Breast epithelium (tissue), 4 donors: ENCODE measurements at regions not wholly inside any gene's neighbourhood (a gene's known extent, or its start where the extent isn't known, plus 50 kb on each side); places are given as distances from the start of the nearest gene placed in this dataset.

Experiments
- DNase-seq, 2 donors: peaks; one replicate each; pipeline ENCODE4 v3.0.0-alpha.2; 2019; ENCODE audit warnings: low spot score in 2 of 2
- H3K27ac ChIP-seq, 2 donors: fragments of 200-600 bp; sonication (generic) in 1 of 2; one replicate each; pipeline ENCODE4 v1.5.1; 2016 to 2019; ENCODE audit warnings: mild to moderate bottlenecking in 1 of 2
- H3K27me3 ChIP-seq, 2 donors: fragments of 200-600 bp; sonication (generic) in 1 of 2; one replicate each; pipeline versions ENCODE4 v1.5.1 to v1.6.0; 2017 to 2019; ENCODE audit warnings: control low read depth in 1 of 2, mild to moderate bottlenecking in 1 of 2
- H3K36me3 ChIP-seq: fragments of 200-600 bp; one replicate; pipeline ENCODE4 v1.5.1; 2019
- H3K4me1 ChIP-seq, 2 donors: fragments of 200-600 bp; sonication (generic); one replicate each; pipeline ENCODE4 v1.5.1; 2016 to 2019; ENCODE audit warnings: control low read depth in 1 of 2
- H3K4me3 ChIP-seq, 3 donors: fragments of 200-600 bp; sonication (generic); 1 replicate in 2 of 3; 2 replicates in 1 of 3; pipeline ENCODE4 v1.5.1; 2016 to 2019; ENCODE audit warnings: mild to moderate bottlenecking in 3 of 3, moderate library complexity in 2 of 3
- H3K9me3 ChIP-seq, 2 donors: fragments of 200-600 bp; sonication (generic) in 1 of 2; one replicate each; pipeline ENCODE4 v1.5.1; 2016 to 2019; ENCODE audit warnings: control low read depth in 1 of 2
- POLR2A ChIP-seq: fragments of 450-650 bp; IDR thresholded peaks from one replicate; pipeline ENCODE4 v1.6.1; 2016; ENCODE audit warnings: antibody characterized with exemption, mild to moderate bottlenecking, moderate library complexity
- POLR2AphosphoS5 ChIP-seq, 3 donors: sonication (generic); formaldehyde crosslinking; IDR thresholded peaks; one replicate each; pipeline ENCODE4 v1.6.1; 2017; ENCODE audit warnings: antibody characterized with exemption in 3 of 3
- intact Hi-C: fragments of 100-400 bp; cut with DNase I; formaldehyde crosslinking; loops from one replicate; pipeline ENCODE4 v1.15.1; 2023; ENCODE audit warnings: low total_unique reads
- TF ChIP-seq, protein P1 (sequence below), 3 donors: fragments of 450-650 bp; IDR thresholded peaks; one replicate each; pipeline ENCODE4 v1.5.1; 2016 to 2017; ENCODE audit warnings: antibody characterized with exemption in 3 of 3, mild to moderate bottlenecking in 3 of 3, moderate library complexity in 3 of 3

GRCh38 chr13:78897200-78897599, 238.2 kb upstream of the OBI1 start:
- DNase-seq, result no peak
- intact Hi-C loops, result no loop called here
- Histone ChIP-seq H3K27ac (no peak overlapping the region), H3K4me3 (no peak overlapping the region), H3K27me3 (no peaks in the 10 kb centered on the region), H3K9me3 (no peaks in the 10 kb centered on the region), H3K36me3 (no peaks in the 10 kb centered on the region), H3K4me1 (no peaks in the 10 kb centered on the region)
- TF ChIP-seq, protein P1, sequence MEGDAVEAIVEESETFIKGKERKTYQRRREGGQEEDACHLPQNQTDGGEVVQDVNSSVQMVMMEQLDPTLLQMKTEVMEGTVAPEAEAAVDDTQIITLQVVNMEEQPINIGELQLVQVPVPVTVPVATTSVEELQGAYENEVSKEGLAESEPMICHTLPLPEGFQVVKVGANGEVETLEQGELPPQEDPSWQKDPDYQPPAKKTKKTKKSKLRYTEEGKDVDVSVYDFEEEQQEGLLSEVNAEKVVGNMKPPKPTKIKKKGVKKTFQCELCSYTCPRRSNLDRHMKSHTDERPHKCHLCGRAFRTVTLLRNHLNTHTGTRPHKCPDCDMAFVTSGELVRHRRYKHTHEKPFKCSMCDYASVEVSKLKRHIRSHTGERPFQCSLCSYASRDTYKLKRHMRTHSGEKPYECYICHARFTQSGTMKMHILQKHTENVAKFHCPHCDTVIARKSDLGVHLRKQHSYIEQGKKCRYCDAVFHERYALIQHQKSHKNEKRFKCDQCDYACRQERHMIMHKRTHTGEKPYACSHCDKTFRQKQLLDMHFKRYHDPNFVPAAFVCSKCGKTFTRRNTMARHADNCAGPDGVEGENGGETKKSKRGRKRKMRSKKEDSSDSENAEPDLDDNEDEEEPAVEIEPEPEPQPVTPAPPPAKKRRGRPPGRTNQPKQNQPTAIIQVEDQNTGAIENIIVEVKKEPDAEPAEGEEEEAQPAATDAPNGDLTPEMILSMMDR (IDR thresholded peaks at IDR 0.05), result no peak
- no peak for TF ChIP-seq POLR2AphosphoS5 (IDR thresholded peaks at IDR 0.05)
- no peak for TF ChIP-seq POLR2A

DNA sequence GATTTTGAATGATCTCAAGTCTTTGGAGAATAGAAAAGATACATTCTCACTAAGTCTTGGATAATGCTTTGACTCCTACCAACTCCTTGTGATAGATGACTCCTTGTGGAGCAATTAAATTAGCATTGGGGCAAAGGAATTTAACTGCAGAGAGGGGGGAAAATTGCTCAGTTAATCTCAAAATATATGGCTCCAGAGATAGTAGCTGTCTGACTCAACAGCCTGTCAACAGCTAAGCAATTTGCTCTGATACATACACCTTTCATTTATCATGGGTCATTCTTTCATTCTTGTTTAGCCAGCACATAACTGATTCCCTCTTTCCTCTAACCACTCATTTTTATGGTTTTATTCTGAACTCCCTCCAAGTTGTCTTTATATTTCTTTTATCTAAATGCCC, 225.6 kb upstream of the OBI1 start:
- Histone ChIP-seq H3K4me3 (no peak overlapping the region), H3K36me3 (no peaks in the 10 kb centered on the region), H3K27ac (no peak overlapping the region), H3K4me1 (no peaks in the 10 kb centered on the region), H3K27me3 (no peaks in the 10 kb centered on the region), H3K9me3 (no peaks in the 10 kb centered on the region)
- TF ChIP-seq POLR2AphosphoS5 (IDR thresholded peaks at IDR 0.05), result no peak
- TF ChIP-seq, protein P1 (IDR thresholded peaks at IDR 0.05), result no peak
- no peak for TF ChIP-seq POLR2A
- intact Hi-C loops, result no loop called here
- no peak for DNase-seq

- Histone ChIP-seq H3K9me3 (peaks cover 0 to 7% of the 10 kb centered on the region in 2 donors), H3K27ac (no peak overlapping the region), H3K36me3 (no peaks in the 10 kb centered on the region), H3K27me3 (no peaks in the 10 kb centered on the region), H3K4me1 (no peaks in the 10 kb centered on the region), H3K4me3 (no peak overlapping the region)
- DNase-seq, result no peak
- no peak for TF ChIP-seq POLR2AphosphoS5 (IDR thresholded peaks at IDR 0.05)
- TF ChIP-seq POLR2A, result no peak
- TF ChIP-seq, protein P1 (IDR thresholded peaks at IDR 0.05), result no peak
- intact Hi-C loops, result no loop called here
Observed at GRCh38 chr13:78881751-78882150, 222.8 kb upstream of the OBI1 start.

- TF ChIP-seq POLR2A, result no peak
- TF ChIP-seq, protein P1 (IDR thresholded peaks at IDR 0.05), result no peak
- H3K4me1 ChIP-seq, result no peaks in the 10 kb centered on the region
- H3K27ac ChIP-seq, result no peak overlapping the region
- H3K27me3 ChIP-seq, result no peaks in the 10 kb centered on the region
- H3K36me3 ChIP-seq, result no peaks in the 10 kb centered on the region
- peaks cover 0 to 7% of the 10 kb centered on the region in 2 donors for H3K9me3 ChIP-seq
- H3K4me3 ChIP-seq, result no peak overlapping the region
- intact Hi-C loops, result no loop called here
- no peak for DNase-seq
Observed at GRCh38 chr13:78881054-78881453, 222.1 kb upstream of the OBI1 start.

DNA sequence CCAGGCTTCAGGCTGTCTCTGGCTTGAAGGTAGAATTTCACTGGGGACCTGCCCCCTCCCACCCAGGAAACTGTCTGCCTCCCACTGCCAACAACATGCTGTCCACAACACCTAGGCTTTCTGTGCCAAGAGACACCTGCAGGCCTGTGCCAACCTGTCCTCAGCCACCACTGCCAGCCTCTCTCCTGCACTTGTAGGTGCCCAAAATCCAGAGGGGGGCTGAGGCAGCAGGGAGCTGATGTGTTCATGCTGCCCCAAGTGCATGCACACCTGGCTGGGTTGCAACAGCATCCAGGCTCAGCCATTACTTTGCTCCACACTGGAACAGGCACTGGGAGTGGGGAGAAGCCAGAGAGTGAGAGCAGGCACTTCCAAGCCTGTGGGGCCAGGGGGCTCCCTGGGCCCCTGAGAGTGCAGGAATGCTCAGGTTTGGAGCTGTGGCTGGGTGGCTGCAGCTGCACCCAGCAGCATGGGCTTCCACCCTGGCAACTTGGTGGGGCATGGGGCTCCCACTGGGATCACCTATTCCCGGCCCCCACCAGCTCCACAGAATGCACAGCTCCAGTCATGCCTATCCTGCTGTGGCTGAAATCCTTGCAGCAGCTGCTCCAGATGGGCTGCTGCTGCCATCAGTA, 218.1 kb upstream of the OBI1 start:
- no peak for DNase-seq
- Histone ChIP-seq H3K4me3 (no peak overlapping the region), H3K36me3 (no peaks in the 10 kb centered on the region), H3K27me3 (no peaks in the 10 kb centered on the region), H3K9me3 (peaks cover 0 to 7% of the 10 kb centered on the region in 2 donors), H3K4me1 (no peaks in the 10 kb centered on the region), H3K27ac (no peak overlapping the region)
- TF ChIP-seq POLR2AphosphoS5 (IDR thresholded peaks at IDR 0.05) (no peak), POLR2A (no peak)
- TF ChIP-seq, protein P1 (IDR thresholded peaks at IDR 0.05), result no peak
- intact Hi-C loops, result loop anchor here (5.0 kb wide), 1 partner anchor 1150 kb away; no protein-coding TSS in a partner anchor
